HG03575 (cell line): ENCODE measurements at regions not wholly inside any gene's neighbourhood (a gene's known extent, or its start where the extent isn't known, plus 50 kb on each side); places are given as distances from the start of the nearest gene placed in this dataset.

ENCODE experiments used
- ATAC-seq: cut with Tn5 transposase; IDR thresholded peaks from one replicate; pipeline ENCODE4 v1.9.1; 2021; ENCODE audit not compliant: unreplicated experiment, insufficient number of reproducible peaks, low FRiP score; ENCODE audit errors: extremely low read depth

DNA sequence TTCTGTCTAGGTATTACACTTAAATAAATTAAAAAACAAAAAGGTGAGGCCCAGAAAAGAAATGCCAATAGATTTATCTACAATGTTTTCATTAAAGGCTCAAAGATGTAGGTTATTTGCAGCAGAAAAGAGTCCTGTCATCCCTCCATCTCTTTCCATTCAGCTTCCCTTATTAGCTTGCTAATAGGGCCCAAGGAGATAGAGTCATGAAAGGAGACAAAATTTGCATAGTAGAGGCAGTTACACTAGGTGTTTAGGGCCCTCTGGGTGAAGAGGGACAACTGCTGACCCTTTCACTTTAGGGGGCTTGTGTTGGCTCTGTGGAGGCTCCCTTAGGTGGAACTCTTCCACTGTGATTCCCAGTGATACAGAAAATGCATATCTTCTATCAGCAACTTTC, 58.4 kb upstream of the TACR3 start:
- ATAC-seq, result no peak

DNA sequence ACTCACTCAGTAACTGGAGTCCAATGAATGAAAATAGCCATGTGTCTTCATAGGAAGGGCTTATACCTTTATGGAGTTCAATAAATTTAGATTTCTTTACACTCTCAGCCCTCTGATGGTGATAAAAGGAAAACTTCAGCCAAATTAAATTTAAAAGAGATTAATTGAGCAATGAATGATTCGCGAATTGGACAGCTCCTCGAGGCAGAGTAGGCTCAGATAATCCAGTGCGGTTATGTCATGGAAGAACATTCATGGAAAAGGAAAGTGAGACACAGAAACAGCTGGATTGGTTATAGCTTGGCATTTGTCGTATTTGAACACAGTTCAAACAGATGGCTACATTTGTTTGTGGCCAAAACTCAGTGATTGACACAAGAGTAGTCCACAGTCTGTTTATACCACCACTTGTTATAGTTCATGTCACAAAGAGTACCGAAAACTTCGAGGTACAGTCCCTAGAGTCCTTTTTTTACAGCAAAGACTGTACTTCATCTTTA, 54.6 kb upstream of the TACR3 start:
- ATAC-seq, result no peak

DNA sequence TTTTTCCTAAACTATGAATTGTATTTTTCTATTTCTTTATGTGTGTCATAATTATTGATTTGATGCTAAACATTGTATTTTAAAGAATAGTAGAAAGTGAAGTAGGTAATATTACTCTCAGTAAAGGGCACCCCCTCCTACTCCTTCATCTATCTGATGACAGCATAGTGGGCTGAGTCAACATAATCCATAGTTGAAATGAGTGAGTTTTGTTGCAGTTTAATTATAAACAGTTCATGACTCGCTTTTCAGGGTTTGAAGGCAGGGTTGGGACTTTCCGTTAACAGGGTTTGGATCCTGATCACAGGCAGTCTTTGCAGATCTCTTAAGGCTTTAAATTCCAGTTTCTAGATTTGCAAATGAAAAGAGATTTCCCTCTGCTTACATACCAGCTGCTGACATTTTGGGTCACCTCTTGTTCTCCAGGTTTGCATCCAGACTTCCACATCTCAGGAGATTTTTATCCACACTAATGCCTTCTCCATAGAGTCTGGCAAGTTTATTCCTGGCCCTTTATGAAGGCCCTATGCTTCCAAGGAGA, 54.0 kb upstream of the TACR3 start:
- ATAC-seq, result no peak
